Keratinocyte (primary cell): ENCODE measurements at regions not wholly inside any gene's neighbourhood (a gene's known extent, or its start where the extent isn't known, plus 50 kb on each side); places are given as distances from the start of the nearest gene placed in this dataset.

Experiments
- DNase-seq: peaks from one replicate; pipeline ENCODE4 v3.0.0-alpha.2; 2011; ENCODE audit warnings: low read depth, missing footprints, low spot score
- FAIRE-seq: peaks from 2 replicates; lab custom pipeline; 2011; peaks lifted over from hg19 to GRCh38; lab: Jason Lieb, UNC
- H2AFZ ChIP-seq: 2 replicates; pipeline ENCODE4 v1.6.0; 2012; ENCODE audit warnings: low read length, control low read depth, inconsistent platforms; ENCODE audit not compliant: control insufficient read depth
- H3K27ac ChIP-seq: 2 replicates; pipeline ENCODE4 v1.5.1; 2011; ENCODE audit warnings: low read length; ENCODE audit not compliant: control insufficient read depth, insufficient read depth
- H3K27me3 ChIP-seq: 3 replicates; pipeline ENCODE4 v1.6.0; 2011; ENCODE audit warnings: low read length; ENCODE audit not compliant: control insufficient read depth, insufficient read depth; ENCODE audit errors: extremely low read depth
- H3K36me3 ChIP-seq, 2 experiments: 2 replicates in 1 of 2; 3 replicates in 1 of 2; pipeline ENCODE4 v1.5.1; 2011; ENCODE audit warnings: low read length in 2 of 2, mild to moderate bottlenecking in 1 of 2; ENCODE audit not compliant: control insufficient read depth in 2 of 2, insufficient read depth in 2 of 2; ENCODE audit errors: extremely low read depth in 1 of 2
- H3K4me1 ChIP-seq: 3 replicates; pipeline ENCODE4 v1.5.1; 2011; ENCODE audit warnings: low read length; ENCODE audit not compliant: control insufficient read depth, insufficient read depth; ENCODE audit errors: extremely low read depth
- H3K4me2 ChIP-seq: 3 replicates; pipeline ENCODE4 v1.6.0; 2011; ENCODE audit warnings: low read depth, low read length; ENCODE audit not compliant: control insufficient read depth, insufficient read depth; ENCODE audit errors: extremely low read depth
- H3K4me3 ChIP-seq, 3 experiments: fragments of 200-600 bp in 1 of 3; sonication (generic) in 1 of 3; 2 replicates in 2 of 3; 3 replicates in 1 of 3; pipeline ENCODE4 v1.5.1; 2011 to 2016; ENCODE audit warnings: low read length in 3 of 3, mild to moderate bottlenecking in 3 of 3, control low read depth in 2 of 3, inconsistent platforms in 1 of 3, low read depth in 1 of 3, mixed read lengths in 1 of 3, mixed run types in 1 of 3, moderate library complexity in 1 of 3; ENCODE audit not compliant: control insufficient read depth in 2 of 3, insufficient read depth in 2 of 3; ENCODE audit errors: extremely low read depth in 1 of 3
- H3K79me2 ChIP-seq: 2 replicates; pipeline ENCODE4 v1.6.0; 2012; ENCODE audit warnings: low read length; ENCODE audit not compliant: control insufficient read depth, insufficient read depth
- H3K9ac ChIP-seq: 3 replicates; pipeline ENCODE4 v1.6.0; 2011; ENCODE audit warnings: low read length; ENCODE audit not compliant: control insufficient read depth, insufficient read depth; ENCODE audit errors: extremely low read depth
- H3K9me1 ChIP-seq: 3 replicates; pipeline ENCODE4 v1.6.0; 2011; ENCODE audit warnings: low read length; ENCODE audit not compliant: control insufficient read depth, insufficient read depth; ENCODE audit errors: extremely low read depth
- H3K9me3 ChIP-seq: 2 replicates; pipeline ENCODE4 v1.5.1; 2012; ENCODE audit warnings: low read depth, low read length; ENCODE audit not compliant: control insufficient read depth
- H4K20me1 ChIP-seq: 3 replicates; pipeline ENCODE4 v1.6.0; 2011; ENCODE audit warnings: low read length; ENCODE audit not compliant: control insufficient read depth, insufficient read depth; ENCODE audit errors: extremely low read depth
- CTCF ChIP-seq, 3 experiments: IDR thresholded peaks in 1 of 3; conservative IDR thresholded peaks in 1 of 3; optimal IDR thresholded peaks in 1 of 3; 2 replicates in 2 of 3; 3 replicates in 1 of 3; pipeline versions ENCODE3 to v1.5.1; 2011; ENCODE audit warnings: low read length in 3 of 3, mild to moderate bottlenecking in 3 of 3, moderate library complexity in 2 of 3, control low read depth in 1 of 3, inconsistent platforms in 1 of 3; ENCODE audit not compliant: insufficient read depth in 2 of 3; ENCODE audit errors: extremely low read depth in 1 of 3
- EZH2 ChIP-seq: IDR thresholded peaks from one replicate; pipeline ENCODE4 v1.6.1; 2012; ENCODE audit warnings: inconsistent platforms, mild to moderate bottlenecking, low read length, moderate library complexity
- dilution Hi-C: fragments of 300-500 bp; cut with MboI; formaldehyde crosslinking; loops from one replicate; pipeline ENCODE4 v1.7.0; 2020; ENCODE audit warnings: low sequenced_read_pairs; ENCODE audit not compliant: extremely low pct_ligation_motif_present

GRCh38 chr20:17824676-17825251 lies 125.0 kb downstream of the BANF2 start:
- no peak for FAIRE-seq
- H2AFZ ChIP-seq: no peak overlapping the region
- no peaks in the 10 kb centered on the region for H3K9me1 ChIP-seq
- no peaks in the 10 kb centered on the region for H4K20me1 ChIP-seq
- H3K27ac ChIP-seq: no peak overlapping the region
- H3K27me3 ChIP-seq: no peaks in the 10 kb centered on the region
- no peaks in the 10 kb centered on the region for H3K36me3 ChIP-seq
- dilution Hi-C loops: no loop called here
- H3K4me3 ChIP-seq: no peak overlapping the region
- no peaks in the 10 kb centered on the region for H3K4me1 ChIP-seq
- TF ChIP-seq CTCF (optimal IDR thresholded peaks at IDR 0.05 in 1 of 3, IDR thresholded peaks at IDR 0.05 in 1 of 3, conservative IDR thresholded peaks at IDR 0.05 in 1 of 3; ENCODE audit: extremely low read depth in 1 of 3, insufficient read depth in 2 of 3, low read length in 3 of 3) (no peak), EZH2 (no peak)
- H3K9me3 ChIP-seq: no peaks in the 10 kb centered on the region
- no peak for DNase-seq
- no peak overlapping the region for H3K4me2 ChIP-seq
- no peak overlapping the region for H3K9ac ChIP-seq
- H3K79me2 ChIP-seq: no peaks in the 10 kb centered on the region

- no peaks in the 10 kb centered on the region for H3K4me1 ChIP-seq
- DNase-seq (no peak), FAIRE-seq (no peak)
- no peaks in the 10 kb centered on the region for H3K36me3 ChIP-seq
- no peaks in the 10 kb centered on the region for H3K27me3 ChIP-seq
- no peak overlapping the region for H3K9ac ChIP-seq
- H3K79me2 ChIP-seq: no peaks in the 10 kb centered on the region
- TF ChIP-seq EZH2: no peak
- TF ChIP-seq CTCF (optimal IDR thresholded peaks at IDR 0.05 in 1 of 3, IDR thresholded peaks at IDR 0.05 in 1 of 3, conservative IDR thresholded peaks at IDR 0.05 in 1 of 3; ENCODE audit: extremely low read depth in 1 of 3, insufficient read depth in 2 of 3, low read length in 3 of 3): no peak
- no peaks in the 10 kb centered on the region for H3K9me1 ChIP-seq
- dilution Hi-C loops: no loop called here
- H3K9me3 ChIP-seq: no peaks in the 10 kb centered on the region
- no peak overlapping the region for H2AFZ ChIP-seq
- H3K27ac ChIP-seq: no peak overlapping the region
- H4K20me1 ChIP-seq: no peaks in the 10 kb centered on the region
- H3K4me2 ChIP-seq: no peak overlapping the region
- no peak overlapping the region for H3K4me3 ChIP-seq
These were observed 123.8 kb downstream of the BANF2 start for GRCh38 chr20:17823409-17824144.
